Mesodermal cell (in vitro differentiated cells): ENCODE measurements at regions not wholly inside any gene's neighbourhood (a gene's known extent, or its start where the extent isn't known, plus 50 kb on each side); places are given as distances from the start of the nearest gene placed in this dataset.
A peak's percentile ranks its signal among the peaks of the same experiment; 100 is the strongest.

ENCODE experiments used
- H3K27ac ChIP-seq: 2 replicates; pipeline ENCODE4 v1.7.0; 2013; ENCODE audit warnings: mild to moderate bottlenecking, low read depth, low read length, moderate library complexity; ENCODE audit not compliant: severe bottlenecking
- H3K36me3 ChIP-seq: 2 replicates; pipeline ENCODE4 v1.7.1; 2013; ENCODE audit warnings: mild to moderate bottlenecking, low read length, moderate library complexity; ENCODE audit not compliant: control insufficient read depth, insufficient read depth
- H3K4me1 ChIP-seq: one replicate; pipeline ENCODE4 v1.7.1; 2013; ENCODE audit warnings: mild to moderate bottlenecking, low read length; ENCODE audit not compliant: insufficient read depth, control insufficient read depth, poor library complexity, severe bottlenecking
- H3K4me3 ChIP-seq: 2 replicates; pipeline ENCODE4 v1.7.0; 2013; ENCODE audit warnings: low read length, control low read depth, mild to moderate bottlenecking; ENCODE audit not compliant: insufficient read depth, poor library complexity, severe bottlenecking; ENCODE audit errors: extremely low read depth
- H3K9me3 ChIP-seq: 2 replicates; pipeline ENCODE4 v1.7.1; 2013; ENCODE audit warnings: mild to moderate bottlenecking, low read length, moderate library complexity; ENCODE audit not compliant: control insufficient read depth
- WGBS, 2 experiments: methylation state at CpG; one replicate each; pipeline ENCODE4 v1.1.5; 2013; ENCODE audit warnings: missing lambda C conversion rate in 2 of 2; ENCODE audit not compliant: insufficient coverage in 2 of 2; 5-methylcytosine and 5-hydroxymethylcytosine counted together

- H3K4me3 ChIP-seq, result no peak overlapping the region
- no peak overlapping the region for H3K27ac ChIP-seq
- no peaks in the 10 kb centered on the region for H3K4me1 ChIP-seq
- H3K36me3 ChIP-seq, result no peaks in the 10 kb centered on the region
- WGBS, 2 experiments, result 80% methylated on average over 1 of the region's 3 CpGs; no CpG with 5 or more reads in 1 of the 2 experiments
- H3K9me3 ChIP-seq, result peaks cover 4% of the 10 kb centered on the region
These were observed 720.2 kb upstream of the C9orf72 start for GRCh38 chr9:28293369-28294090.

GRCh38 chr9:28301281-28301680 lies 728.0 kb upstream of the C9orf72 start:
- Histone ChIP-seq H3K27ac (no peak overlapping the region), H3K4me3 (no peak overlapping the region), H3K9me3 (no peaks in the 10 kb centered on the region), H3K36me3 (no peaks in the 10 kb centered on the region), H3K4me1 (no peaks in the 10 kb centered on the region)

- Histone ChIP-seq H3K4me1 (no peaks in the 10 kb centered on the region), H3K4me3 (no peak overlapping the region), H3K9me3 (no peaks in the 10 kb centered on the region), H3K27ac (no peak overlapping the region), H3K36me3 (no peaks in the 10 kb centered on the region)
- no CpG with 5 or more reads among the region's 1 CpG for WGBS, 2 experiments
These were observed 744.5 kb upstream of the C9orf72 start for GRCh38 chr9:28317745-28318144.

- Histone ChIP-seq H3K36me3 (no peaks in the 10 kb centered on the region), H3K4me1 (no peaks in the 10 kb centered on the region), H3K4me3 (no peak overlapping the region), H3K9me3 (no peaks in the 10 kb centered on the region), H3K27ac (no peak overlapping the region)
- no CpG with 5 or more reads among the region's 1 CpG for WGBS, 2 experiments
These were observed 745.2 kb upstream of the C9orf72 start for GRCh38 chr9:28318515-28318914.

GRCh38 chr9:28319981-28320380 lies 746.7 kb upstream of the C9orf72 start:
- no CpG with 5 or more reads among the region's 2 CpGs for WGBS, 2 experiments
- no peak overlapping the region for H3K27ac ChIP-seq
- no peak overlapping the region for H3K4me3 ChIP-seq
- H3K36me3 ChIP-seq, result no peaks in the 10 kb centered on the region
- H3K4me1 ChIP-seq, result no peaks in the 10 kb centered on the region
- H3K9me3 ChIP-seq, result no peaks in the 10 kb centered on the region

GRCh38 chr9:28320616-28321015 lies 747.3 kb upstream of the C9orf72 start:
- Histone ChIP-seq H3K9me3 (no peaks in the 10 kb centered on the region), H3K27ac (no peak overlapping the region), H3K36me3 (no peaks in the 10 kb centered on the region), H3K4me3 (no peak overlapping the region), H3K4me1 (no peaks in the 10 kb centered on the region)
- 60 to 100% methylated on average over 1 of the region's 5 CpGs for WGBS, 2 experiments

GRCh38 chr9:28329323-28329722 lies 756.0 kb upstream of the C9orf72 start:
- 90 to 91% methylated on average over 1 to 2 of the region's 3 CpGs for WGBS, 2 experiments
- Histone ChIP-seq H3K4me1 (peaks cover 4% of the 10 kb centered on the region), H3K4me3 (no peak overlapping the region), H3K9me3 (no peaks in the 10 kb centered on the region), H3K27ac (no peak overlapping the region), H3K36me3 (no peaks in the 10 kb centered on the region)

- Histone ChIP-seq H3K9me3 (no peaks in the 10 kb centered on the region), H3K27ac (peak overlapping the region; percentile 16)
- 72 to 80% methylated on average over 2 of the region's 3 CpGs for WGBS, 2 experiments
These were observed 759.4 kb upstream of the C9orf72 start for GRCh38 chr9:28332648-28333047.

GRCh38 chr9:28341913-28342312 lies 768.6 kb upstream of the C9orf72 start:
- H3K4me3 ChIP-seq, result no peak overlapping the region
- H3K4me1 ChIP-seq, result no peaks in the 10 kb centered on the region
- H3K27ac ChIP-seq, result no peak overlapping the region
- no peaks in the 10 kb centered on the region for H3K36me3 ChIP-seq
- 60 to 93% methylated on average over 1 to 2 of the region's 4 CpGs for WGBS, 2 experiments
- no peaks in the 10 kb centered on the region for H3K9me3 ChIP-seq

More at GRCh38 chr9:28332648-28333047, 759.4 kb upstream of the C9orf72 start:
- Histone ChIP-seq H3K4me1 (peaks cover 4% of the 10 kb centered on the region), H3K4me3 (no peak overlapping the region), H3K36me3 (no peaks in the 10 kb centered on the region)

- H3K9me3 ChIP-seq, result no peaks in the 10 kb centered on the region
- 100% methylated on average over 1 of the region's 2 CpGs for WGBS, 2 experiments
These were observed 769.6 kb upstream of the C9orf72 start for GRCh38 chr9:28342815-28343338.

GRCh38 chr9:28363151-28363562 lies 789.9 kb upstream of the C9orf72 start:
- Histone ChIP-seq H3K9me3 (no peaks in the 10 kb centered on the region), H3K27ac (peak overlapping the region; percentile 41), H3K4me3 (no peak overlapping the region), H3K36me3 (no peaks in the 10 kb centered on the region), H3K4me1 (no peaks in the 10 kb centered on the region)
- WGBS, 2 experiments, result 94% methylated on average over 2 of the region's 2 CpGs; no CpG with 5 or more reads in 1 of the 2 experiments

More at GRCh38 chr9:28342815-28343338, 769.6 kb upstream of the C9orf72 start:
- Histone ChIP-seq H3K27ac (no peak overlapping the region), H3K36me3 (no peaks in the 10 kb centered on the region), H3K4me1 (no peaks in the 10 kb centered on the region), H3K4me3 (no peak overlapping the region)
